Ishikawa (cell line): ENCODE measurements at regions not wholly inside any gene's neighbourhood (a gene's known extent, or its start where the extent isn't known, plus 50 kb on each side); places are given as distances from the start of the nearest gene placed in this dataset.

ENCODE experiments used
- CEBPB ChIP-seq: IDR thresholded peaks from 2 replicates; pipeline ENCODE4 v1.6.1; 2012
- CREB1 ChIP-seq: IDR thresholded peaks from 2 replicates; pipeline ENCODE4 v1.6.1; 2012; ENCODE audit warnings: low read depth
- EGR1 ChIP-seq: IDR thresholded peaks from 2 replicates; pipeline ENCODE4 v1.6.1; 2012
- EP300 ChIP-seq: IDR thresholded peaks from 2 replicates; pipeline ENCODE4 v1.6.1; 2012; ENCODE audit warnings: borderline replicate concordance
- FOXM1 ChIP-seq: IDR thresholded peaks from 2 replicates; pipeline ENCODE4 v1.6.1; 2012; ENCODE audit warnings: low read depth, borderline replicate concordance
- NFIC ChIP-seq: IDR thresholded peaks from 2 replicates; pipeline ENCODE4 v1.6.1; 2012
- RAD21 ChIP-seq: IDR thresholded peaks from 2 replicates; pipeline ENCODE4 v1.6.1; 2012; ENCODE audit warnings: low read depth
- TAF1 ChIP-seq: IDR thresholded peaks from 2 replicates; pipeline ENCODE4 v1.6.1; 2012; ENCODE audit warnings: low read depth, mild to moderate bottlenecking
- TCF12 ChIP-seq: IDR thresholded peaks from 2 replicates; pipeline ENCODE4 v1.6.1; 2012; ENCODE audit warnings: low read depth
- TEAD4 ChIP-seq: IDR thresholded peaks from 2 replicates; pipeline ENCODE4 v1.6.1; 2012
- YY1 ChIP-seq: IDR thresholded peaks from 2 replicates; pipeline ENCODE4 v1.6.1; 2012; ENCODE audit warnings: low read depth
- ZBTB7A ChIP-seq: IDR thresholded peaks from 2 replicates; pipeline ENCODE4 v1.6.1; 2012; ENCODE audit warnings: low read depth
- TF ChIP-seq, protein P1 (sequence below): IDR thresholded peaks from 2 replicates; pipeline ENCODE4 v1.6.1; 2012
- TF ChIP-seq, protein P2 (sequence below): IDR thresholded peaks from 2 replicates; pipeline ENCODE4 v1.6.1; 2012; ENCODE audit warnings: low read depth, mild to moderate bottlenecking
- TF ChIP-seq, protein P3 (sequence below): IDR thresholded peaks from 2 replicates; pipeline ENCODE4 v1.6.1; 2012

DNA sequence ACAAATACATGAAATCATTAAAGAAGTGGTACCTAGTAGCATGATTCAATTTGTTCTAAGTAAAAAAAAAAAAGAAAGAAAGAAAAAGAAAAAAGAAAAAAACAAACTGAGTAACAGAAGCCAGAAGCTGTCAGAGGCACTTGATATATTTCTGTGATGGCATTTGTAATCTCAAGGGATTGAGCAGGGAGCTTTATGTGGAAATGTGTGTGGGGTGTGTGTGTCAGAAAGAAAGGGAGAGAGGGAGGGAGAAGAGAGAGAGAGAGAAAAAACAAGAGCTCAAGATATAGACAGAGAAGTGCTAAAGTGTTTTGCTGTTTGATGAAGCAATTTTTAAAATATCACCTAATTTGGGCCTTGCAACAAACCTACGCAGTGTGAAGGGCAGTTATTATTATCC is 357.6 kb upstream of the PCDH15 start:
- TF ChIP-seq EGR1 (no peak), RAD21 (no peak), TAF1 (no peak), EP300 (no peak), ZBTB7A (no peak), FOXM1 (no peak), CREB1 (no peak), NFIC (no peak), TCF12 (no peak), TEAD4 (no peak)
- TF ChIP-seq, protein P1, sequence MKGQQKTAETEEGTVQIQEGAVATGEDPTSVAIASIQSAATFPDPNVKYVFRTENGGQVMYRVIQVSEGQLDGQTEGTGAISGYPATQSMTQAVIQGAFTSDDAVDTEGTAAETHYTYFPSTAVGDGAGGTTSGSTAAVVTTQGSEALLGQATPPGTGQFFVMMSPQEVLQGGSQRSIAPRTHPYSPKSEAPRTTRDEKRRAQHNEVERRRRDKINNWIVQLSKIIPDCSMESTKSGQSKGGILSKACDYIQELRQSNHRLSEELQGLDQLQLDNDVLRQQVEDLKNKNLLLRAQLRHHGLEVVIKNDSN = no peak
- TF ChIP-seq, protein P2, sequence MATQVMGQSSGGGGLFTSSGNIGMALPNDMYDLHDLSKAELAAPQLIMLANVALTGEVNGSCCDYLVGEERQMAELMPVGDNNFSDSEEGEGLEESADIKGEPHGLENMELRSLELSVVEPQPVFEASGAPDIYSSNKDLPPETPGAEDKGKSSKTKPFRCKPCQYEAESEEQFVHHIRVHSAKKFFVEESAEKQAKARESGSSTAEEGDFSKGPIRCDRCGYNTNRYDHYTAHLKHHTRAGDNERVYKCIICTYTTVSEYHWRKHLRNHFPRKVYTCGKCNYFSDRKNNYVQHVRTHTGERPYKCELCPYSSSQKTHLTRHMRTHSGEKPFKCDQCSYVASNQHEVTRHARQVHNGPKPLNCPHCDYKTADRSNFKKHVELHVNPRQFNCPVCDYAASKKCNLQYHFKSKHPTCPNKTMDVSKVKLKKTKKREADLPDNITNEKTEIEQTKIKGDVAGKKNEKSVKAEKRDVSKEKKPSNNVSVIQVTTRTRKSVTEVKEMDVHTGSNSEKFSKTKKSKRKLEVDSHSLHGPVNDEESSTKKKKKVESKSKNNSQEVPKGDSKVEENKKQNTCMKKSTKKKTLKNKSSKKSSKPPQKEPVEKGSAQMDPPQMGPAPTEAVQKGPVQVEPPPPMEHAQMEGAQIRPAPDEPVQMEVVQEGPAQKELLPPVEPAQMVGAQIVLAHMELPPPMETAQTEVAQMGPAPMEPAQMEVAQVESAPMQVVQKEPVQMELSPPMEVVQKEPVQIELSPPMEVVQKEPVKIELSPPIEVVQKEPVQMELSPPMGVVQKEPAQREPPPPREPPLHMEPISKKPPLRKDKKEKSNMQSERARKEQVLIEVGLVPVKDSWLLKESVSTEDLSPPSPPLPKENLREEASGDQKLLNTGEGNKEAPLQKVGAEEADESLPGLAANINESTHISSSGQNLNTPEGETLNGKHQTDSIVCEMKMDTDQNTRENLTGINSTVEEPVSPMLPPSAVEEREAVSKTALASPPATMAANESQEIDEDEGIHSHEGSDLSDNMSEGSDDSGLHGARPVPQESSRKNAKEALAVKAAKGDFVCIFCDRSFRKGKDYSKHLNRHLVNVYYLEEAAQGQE = no peak
- TF ChIP-seq, protein P3, sequence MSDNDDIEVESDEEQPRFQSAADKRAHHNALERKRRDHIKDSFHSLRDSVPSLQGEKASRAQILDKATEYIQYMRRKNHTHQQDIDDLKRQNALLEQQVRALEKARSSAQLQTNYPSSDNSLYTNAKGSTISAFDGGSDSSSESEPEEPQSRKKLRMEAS = no peak

DNA sequence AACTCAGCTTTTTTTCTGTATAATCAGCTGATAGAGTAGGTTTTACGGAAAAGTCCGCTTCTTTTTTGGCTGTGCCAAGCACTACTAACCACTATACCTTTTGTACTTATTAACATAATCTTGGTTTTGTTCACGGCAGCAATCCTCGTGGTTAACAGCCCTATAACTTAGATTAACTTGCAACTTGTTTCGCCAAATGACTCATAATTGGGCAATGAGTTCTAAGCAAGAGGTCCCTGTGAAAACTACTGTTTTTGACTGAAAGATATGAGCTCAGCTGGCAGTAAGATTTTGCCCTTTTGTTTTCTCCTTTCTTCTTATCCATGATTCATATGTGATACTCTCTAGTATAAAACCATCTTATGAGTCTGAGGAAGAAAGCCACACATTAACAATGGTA is 345.0 kb upstream of the PCDH15 start:
- no peak for TF ChIP-seq CREB1
- TF ChIP-seq YY1 = no peak
- TF ChIP-seq, protein P2 = no peak
- no peak for TF ChIP-seq ZBTB7A
- no peak for TF ChIP-seq EGR1
- no peak for TF ChIP-seq TAF1
- TF ChIP-seq NFIC = no peak
- TF ChIP-seq TCF12 = no peak
- TF ChIP-seq CEBPB = no peak
- TF ChIP-seq, protein P3 = no peak
- TF ChIP-seq FOXM1 = no peak
- no peak for TF ChIP-seq TEAD4
- TF ChIP-seq RAD21 = no peak
- no peak for TF ChIP-seq EP300
- TF ChIP-seq, protein P1 = no peak

DNA sequence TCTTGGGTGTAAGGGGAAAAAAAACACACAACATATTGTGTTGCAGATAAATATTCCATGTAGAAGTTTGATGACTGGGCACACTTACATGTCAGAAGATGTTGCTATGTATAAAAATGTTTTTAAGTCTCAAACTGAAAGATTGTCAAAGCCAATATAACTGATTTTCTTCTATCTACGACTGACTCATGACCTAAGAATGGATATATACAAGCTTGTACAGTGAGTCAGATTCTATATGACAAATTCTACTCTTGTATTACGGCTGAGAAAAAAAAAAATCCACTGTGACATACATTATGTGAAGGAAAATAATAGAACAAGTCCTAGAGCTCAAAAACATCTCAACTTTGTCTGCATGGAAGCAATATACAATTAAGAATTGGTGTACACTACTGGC is 343.0 kb upstream of the PCDH15 start:
- TF ChIP-seq, protein P2 = no peak
- no peak for TF ChIP-seq EP300
- TF ChIP-seq ZBTB7A = no peak
- TF ChIP-seq TEAD4 = no peak
- no peak for TF ChIP-seq EGR1
- no peak for TF ChIP-seq RAD21
- no peak for TF ChIP-seq YY1
- no peak for TF ChIP-seq TCF12
- no peak for TF ChIP-seq CREB1
- TF ChIP-seq, protein P3 = no peak
- no peak for TF ChIP-seq TAF1
- no peak for TF ChIP-seq CEBPB
- TF ChIP-seq, protein P1 = no peak
- no peak for TF ChIP-seq FOXM1

DNA sequence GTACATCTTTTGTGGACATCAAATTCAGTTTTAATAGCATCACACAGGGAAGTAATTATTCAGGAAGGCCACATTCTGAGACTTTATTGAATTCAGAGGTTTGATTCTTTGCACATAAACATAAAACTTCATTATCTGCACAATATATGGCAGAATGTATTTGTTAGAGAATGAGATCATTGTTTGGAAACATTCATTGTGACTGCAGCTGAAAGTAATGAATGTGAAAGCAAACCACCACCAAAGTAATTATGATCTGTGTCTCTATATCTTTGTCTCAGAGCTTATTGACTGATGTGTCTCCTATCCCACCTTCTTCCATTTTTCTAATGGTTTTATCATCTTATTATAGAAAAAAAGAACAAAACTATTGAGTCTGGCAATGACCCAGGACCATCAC is 340.9 kb upstream of the PCDH15 start:
- TF ChIP-seq EGR1 (no peak), EP300 (no peak), CREB1 (no peak)
- TF ChIP-seq, protein P3 = no peak
